NCI-H1694 treated with DMSO at 0.1 percent for 48 hours (cell line): ENCODE measurements at regions not wholly inside any gene's neighbourhood (a gene's known extent, or its start where the extent isn't known, plus 50 kb on each side); places are given as distances from the start of the nearest gene placed in this dataset.
"Not testable (repeated sequence)": the region's sequence is repeated elsewhere in the genome, so short reads cannot be mapped to it uniquely, and the experiment has no call there.

Experiments used
- DNase-seq: peaks from one replicate; lab custom pipeline; 2025; lab: John Stamatoyannopoulos, UW

DNA sequence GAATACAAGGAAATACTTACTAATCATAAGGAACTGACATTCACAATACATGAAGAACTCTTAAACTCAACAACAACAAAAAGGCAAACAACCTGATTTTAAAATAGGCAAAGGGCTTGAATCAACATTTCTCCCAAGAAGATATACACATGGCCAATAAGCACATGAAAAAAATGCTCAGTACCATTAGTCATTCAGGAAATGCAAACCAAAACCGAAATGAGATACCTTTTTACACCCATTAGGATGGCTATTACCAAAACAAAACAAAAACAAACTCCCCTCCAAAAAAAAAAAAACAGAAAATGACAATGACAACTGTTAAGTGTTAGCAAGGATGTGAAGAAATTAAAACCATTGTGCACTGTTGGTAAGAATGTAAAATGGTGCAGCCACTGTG lies 104.1 kb upstream of the ZNF462 start:
- DNase-seq, result no peak

- no peak for DNase-seq
Observed at GRCh38 chr9:106761493-106761892, 101.5 kb upstream of the ZNF462 start.

GRCh38 chr9:106766616-106767015 lies 96.3 kb upstream of the ZNF462 start:
- no peak for DNase-seq

GRCh38 chr9:106769331-106769730 lies 93.6 kb upstream of the ZNF462 start:
- no peak for DNase-seq

GRCh38 chr9:106771608-106772007 lies 91.4 kb upstream of the ZNF462 start:
- DNase-seq, result no peak

DNA sequence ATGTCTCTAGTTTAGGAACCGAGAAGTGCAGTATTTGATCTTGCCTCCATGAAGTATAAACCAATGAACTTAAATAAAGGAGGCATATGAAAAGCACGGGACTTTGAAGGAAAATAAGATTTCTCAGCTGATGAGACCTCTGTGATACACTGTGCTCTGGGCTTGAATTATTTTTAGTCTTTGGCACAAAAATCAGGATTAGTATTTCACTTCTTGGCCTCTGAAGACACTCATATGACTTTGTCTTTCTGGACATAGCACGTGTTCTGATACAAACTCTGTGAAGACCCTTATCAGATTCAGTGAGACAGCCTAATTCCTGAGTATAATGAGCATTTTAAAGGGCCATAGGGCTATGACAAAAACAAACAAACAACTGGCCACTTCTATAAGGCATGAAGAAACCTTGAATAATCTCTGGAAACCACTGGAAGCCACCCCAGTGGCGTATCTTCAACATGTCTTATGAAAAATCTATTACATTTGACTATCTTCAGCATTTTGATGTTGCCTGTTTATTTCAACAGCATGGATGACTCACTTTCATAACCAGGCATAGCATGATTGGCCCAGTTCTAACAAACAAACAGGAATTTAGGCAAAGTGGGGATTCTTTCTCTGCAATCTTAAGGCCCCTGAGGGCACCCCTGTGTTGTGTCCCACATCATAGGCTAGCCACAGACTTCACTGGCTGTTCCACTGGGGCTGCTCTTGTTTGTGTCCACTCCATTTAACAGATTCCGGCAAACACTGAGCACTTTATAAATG lies 90.3 kb upstream of the ZNF462 start:
- DNase-seq, result no peak

- no peak for DNase-seq
Observed at GRCh38 chr9:106773750-106774149, 89.2 kb upstream of the ZNF462 start.

DNA sequence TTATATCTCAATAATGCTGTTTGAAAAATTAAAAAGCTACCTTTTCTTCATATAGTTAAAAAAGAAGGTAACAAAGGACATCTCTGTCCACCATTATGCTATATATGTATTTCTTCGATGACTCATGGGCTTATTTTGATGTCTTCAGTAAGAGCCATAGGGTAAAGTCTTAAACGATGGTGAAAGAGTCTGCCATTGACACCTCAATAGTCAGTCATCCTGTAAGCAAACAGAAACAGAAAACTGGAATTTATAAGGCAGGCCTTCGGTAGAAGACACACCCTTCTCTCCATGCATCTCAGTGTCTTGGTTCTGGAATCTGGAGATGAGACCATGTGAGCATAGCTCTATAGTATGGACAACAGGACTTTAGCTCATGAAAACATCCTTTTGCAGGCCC lies 87.0 kb upstream of the ZNF462 start:
- no peak for DNase-seq

- DNase-seq, result no peak
Observed at GRCh38 chr9:106779796-106780195, 83.2 kb upstream of the ZNF462 start.

GRCh38 chr9:106783121-106783520 lies 79.8 kb upstream of the ZNF462 start:
- no peak for DNase-seq

GRCh38 chr9:106784076-106784475 lies 78.9 kb upstream of the ZNF462 start:
- no peak for DNase-seq

DNA sequence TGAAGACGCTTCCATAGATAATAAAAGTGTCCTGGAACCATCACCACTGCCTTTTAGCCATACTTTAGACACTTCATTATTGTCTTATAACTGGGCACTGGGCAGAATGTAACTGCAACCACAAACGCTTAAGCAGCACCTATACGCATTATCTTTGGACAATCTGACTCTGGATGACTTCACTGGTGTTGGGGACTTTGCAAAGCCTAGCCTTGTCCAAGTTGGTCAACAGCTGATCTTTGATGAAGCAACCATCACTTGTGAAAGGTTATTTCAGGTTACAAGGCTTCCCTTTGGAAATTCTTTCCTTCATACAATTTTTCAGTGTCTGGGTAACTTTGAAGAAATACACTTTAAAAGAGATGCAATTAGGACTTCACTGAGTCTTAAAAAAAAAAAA lies 77.8 kb upstream of the ZNF462 start:
- DNase-seq, result no peak

GRCh38 chr9:106788021-106788420 lies 74.9 kb upstream of the ZNF462 start:
- not testable (repeated sequence) for DNase-seq

DNA sequence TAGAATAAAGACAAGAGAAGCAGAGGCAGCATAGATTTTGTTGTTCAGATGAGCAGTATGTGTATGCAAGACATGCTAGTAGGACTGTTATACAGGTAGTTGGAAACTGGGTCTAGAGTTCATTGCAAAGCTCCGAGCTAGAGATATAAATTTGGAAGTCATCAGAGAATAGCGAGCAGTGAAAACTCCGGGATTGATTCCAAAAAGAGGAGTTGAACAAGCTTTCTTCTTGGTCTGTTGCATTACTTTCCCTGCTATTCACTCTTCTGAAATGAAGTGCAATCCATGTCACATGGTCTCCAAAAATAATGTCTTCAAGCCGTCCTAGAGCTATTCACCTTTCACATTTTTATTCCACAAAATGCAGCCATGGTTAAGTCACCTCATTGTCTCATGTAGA lies 67.9 kb upstream of the ZNF462 start:
- no peak for DNase-seq

- DNase-seq, result no peak
Observed at GRCh38 chr9:106796771-106797170, 66.2 kb upstream of the ZNF462 start.

DNA sequence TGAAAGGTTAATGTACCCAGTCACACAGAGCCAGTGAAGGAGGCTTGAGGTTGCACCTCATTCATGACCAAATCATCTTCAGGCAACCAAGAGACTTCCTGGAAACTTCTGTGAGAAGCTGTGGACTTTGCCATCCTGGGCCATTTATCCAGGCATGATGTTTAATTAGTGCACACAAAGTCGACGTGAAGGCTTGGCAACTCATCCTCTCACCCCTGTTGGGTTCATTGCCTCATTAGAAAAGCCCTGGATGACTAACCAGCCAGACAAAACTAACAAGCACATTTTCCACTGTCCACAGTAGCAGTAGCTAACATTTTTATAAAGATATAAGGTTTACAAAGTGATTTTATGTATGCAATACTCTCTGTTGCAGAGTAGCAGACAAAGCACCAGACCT lies 65.7 kb upstream of the ZNF462 start:
- no peak for DNase-seq

- DNase-seq, result no peak
Observed at GRCh38 chr9:106798016-106798799, 64.8 kb upstream of the ZNF462 start.

GRCh38 chr9:106799152-106799551 lies 63.8 kb upstream of the ZNF462 start:
- no peak for DNase-seq

DNA sequence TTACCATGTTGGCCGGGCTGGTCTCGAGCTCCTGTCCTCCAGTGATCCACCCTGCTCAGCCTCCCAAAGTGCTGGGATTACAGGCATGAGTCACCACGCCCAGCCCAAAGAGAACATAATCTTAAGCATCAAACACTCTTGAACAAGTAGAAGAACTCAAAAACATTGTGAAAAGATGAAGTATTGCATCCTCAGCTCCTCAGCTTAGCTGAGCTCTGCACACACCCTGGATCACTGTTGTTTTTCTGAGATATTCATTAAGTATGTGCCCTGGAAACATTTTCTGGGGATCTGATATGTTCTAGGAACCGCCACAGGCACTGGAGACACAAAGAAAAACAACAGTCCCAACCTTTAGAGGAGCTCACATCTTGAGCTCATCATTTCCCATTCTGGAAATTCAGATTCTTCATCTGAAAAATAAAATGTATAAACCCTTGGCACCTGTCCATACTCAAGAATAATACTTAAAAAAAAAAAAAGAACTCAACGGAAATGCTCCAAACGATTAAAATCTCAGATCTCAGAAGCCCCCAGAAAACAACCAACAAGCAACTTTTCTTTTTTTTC lies 62.2 kb upstream of the ZNF462 start:
- no peak for DNase-seq

DNA sequence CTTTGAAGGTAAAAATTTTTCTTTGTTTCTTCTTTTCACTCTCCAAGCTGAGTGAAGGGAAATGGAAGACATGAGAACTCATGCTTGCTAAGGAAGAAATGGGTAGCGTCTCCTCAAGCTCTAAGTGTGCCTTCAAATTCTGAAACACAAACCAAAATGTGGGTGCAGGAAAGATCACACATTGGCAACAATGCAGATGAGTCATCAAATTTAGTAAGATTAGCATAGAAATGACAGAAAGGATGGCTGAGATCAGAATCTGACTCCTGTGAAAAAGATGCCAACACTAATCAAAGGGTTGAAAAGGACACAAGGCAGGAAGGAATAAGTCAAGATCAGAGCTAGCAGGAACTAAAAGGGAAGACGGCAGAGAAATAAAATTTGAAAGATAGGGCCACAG lies 61.1 kb upstream of the ZNF462 start:
- DNase-seq, result no peak
